ENCODE measurements at regions not wholly inside any gene's neighbourhood (a gene's known extent, or its start where the extent isn't known, plus 50 kb on each side); places are given as distances from the start of the nearest gene placed in this dataset.

DNA sequence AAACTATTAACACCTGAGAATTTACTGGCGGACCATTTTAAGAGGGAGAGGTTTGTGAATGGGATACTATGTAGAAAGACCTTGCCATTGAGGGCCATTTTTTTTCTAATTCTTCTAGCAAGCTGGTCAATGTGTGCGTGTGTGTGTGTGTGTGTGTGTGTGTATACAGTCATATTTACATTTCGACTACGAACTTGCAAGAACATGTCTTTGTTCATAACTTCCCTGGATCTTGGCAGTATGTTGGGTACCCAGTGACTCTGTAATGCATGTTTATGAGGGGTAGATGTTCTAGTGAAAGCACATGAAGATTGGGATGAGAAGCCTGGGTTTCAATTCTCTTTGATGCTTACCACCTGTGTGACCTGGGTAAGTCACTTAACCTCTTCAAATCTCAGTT lies 133.6 kb downstream of the UBE2E3 start:
- DNase-seq, result no peak

DNA sequence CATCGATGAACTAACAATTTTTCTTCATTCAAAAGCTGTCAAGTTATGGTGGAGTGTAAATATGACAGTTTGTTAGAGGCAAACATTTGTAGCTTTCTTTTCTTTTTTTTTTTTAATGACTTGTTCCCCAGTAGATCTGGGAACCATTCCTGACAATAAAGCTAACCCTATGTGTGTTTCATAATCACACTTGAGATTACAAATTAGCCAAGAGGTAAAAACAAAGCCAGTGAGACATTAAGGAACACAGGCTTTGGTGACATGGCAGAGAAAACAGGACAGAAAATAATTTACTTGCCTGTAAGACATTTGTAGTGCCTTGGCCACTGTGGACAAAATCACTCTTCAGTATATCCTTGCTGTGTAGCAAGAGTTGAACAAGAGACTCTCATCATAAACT lies 135.9 kb downstream of the UBE2E3 start:
- DNase-seq, result no peak

DNA sequence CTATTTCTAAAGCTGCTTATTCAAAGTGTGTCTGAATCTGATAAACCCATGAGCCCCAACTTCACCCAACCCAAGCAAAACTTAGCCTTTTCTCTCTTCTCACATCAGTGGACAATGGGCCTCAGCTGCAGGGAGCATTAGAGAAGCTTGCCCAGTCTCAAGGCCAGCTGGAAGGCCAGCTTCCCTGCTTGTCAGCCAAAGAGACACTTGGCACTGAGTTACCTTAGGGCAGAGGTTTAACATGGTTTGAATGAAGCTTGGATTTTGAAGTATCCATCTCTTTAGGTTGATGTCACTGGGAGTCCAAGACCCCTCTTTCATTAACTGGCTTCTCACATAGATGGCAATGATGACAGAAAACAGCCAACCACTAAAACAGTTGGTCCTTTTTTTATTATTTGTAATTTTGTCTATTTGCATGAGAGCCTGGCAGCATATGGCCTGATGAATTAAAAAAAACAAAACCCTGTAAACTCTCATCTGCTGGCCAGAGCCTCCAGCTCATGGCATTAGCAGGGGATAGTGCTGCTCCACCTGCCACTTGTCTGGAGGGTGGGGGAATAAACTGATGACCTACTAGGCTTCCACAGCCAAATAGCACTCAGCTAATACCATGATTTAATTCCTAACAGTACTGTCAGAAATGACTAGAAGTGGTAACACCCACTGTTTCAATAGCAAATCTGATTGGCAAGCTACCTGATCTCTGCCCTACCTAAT lies 137.0 kb downstream of the UBE2E3 start:
- no peak for DNase-seq

DNA sequence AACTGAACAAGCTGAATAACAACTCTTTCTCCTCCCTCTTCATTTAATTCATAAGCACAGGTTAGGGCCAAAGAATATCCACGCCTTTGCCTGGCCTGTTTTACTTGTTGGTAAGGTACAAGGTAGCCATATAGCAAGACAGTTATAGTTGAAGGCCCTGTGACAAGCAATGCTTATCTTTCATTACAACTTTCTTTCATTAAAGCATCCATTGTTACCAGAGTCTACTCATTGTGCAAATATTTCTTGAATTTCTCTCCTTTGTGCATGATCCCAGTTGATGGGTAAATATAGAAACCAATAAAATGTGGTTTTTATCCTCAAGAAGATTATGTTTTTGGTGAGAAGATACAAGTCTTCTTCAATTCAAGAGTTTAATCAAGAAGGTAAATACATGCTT lies 140.2 kb downstream of the UBE2E3 start:
- no peak for DNase-seq

DNA sequence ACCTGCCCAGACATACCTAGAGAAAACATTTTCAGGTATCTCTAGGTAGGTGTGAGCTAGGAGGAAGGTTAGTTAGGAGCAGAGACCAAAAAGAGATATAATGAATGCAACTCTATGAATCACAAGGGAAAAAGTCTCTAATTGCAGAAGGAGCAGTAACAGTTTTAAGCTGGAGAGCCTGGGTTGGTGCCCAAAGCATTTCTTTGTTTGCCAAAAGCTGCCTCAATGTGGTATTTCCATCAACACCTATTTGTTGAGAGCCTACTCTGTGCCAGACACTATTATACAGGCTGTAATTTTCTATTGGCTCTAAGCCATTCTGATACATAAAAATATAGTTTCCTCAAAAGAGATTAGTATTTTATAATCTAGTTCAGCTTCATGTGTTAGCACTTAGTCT lies 141.6 kb downstream of the UBE2E3 start:
- DNase-seq, result no peak

DNA sequence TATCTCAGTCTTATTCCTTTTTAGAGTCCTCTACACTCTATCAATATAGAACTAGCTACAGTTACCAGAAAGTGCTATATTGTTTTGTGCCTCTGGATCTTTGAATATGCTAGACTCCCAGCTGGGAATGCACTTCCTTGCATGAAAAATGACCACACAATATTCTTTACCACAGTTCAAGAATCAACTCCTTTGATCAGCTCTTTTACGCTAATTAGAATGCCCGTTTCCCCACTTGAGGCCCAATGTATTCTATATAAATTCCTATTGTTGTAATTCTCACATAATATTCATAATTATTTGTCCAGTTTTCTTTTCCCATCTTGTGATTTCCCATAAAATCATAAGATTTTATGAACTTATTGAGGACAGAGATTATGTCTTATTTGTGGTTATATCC lies 142.2 kb downstream of the UBE2E3 start:
- no peak for DNase-seq

DNA sequence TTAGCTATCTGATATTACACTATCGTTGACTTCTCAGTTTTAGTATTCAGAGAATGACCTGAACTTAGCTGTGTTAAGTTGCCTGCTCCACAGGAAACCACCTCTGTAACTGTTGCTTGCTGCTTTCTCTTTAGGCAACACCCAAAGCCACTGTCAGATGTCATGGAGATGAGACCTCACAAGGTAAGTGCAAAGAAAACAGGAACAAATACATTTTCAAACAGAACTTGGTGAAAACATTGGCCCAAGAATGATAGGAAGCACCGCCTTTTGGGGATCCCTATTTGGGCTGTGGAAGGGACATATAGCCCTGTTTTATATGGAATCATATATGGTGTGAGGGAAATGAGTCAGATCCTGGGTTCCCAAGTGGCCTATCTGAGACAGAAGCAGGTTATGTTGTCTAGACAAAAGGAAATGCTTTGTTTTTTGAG lies 143.4 kb downstream of the UBE2E3 start:
- DNase-seq, result peak; percentile 47 to 48

DNA sequence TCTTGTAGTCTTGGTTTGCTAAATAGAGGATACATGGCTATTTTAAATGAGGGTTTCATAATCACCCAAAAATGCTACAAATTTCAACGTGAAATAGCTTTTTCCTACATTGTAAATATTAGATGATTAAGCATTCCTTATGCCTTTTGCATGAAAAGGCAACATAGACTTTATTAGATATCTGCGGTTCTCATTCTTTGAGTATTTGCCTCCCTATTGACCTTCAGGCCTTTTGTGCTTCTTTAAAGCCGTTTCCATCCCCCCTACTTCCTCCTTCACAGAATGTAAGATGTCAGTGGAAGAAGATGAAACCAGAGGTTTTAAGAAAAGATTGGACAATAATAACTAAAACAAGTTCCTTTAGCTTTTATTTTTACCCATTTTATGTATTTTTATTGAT lies 144.1 kb downstream of the UBE2E3 start:
- no peak for DNase-seq

DNA sequence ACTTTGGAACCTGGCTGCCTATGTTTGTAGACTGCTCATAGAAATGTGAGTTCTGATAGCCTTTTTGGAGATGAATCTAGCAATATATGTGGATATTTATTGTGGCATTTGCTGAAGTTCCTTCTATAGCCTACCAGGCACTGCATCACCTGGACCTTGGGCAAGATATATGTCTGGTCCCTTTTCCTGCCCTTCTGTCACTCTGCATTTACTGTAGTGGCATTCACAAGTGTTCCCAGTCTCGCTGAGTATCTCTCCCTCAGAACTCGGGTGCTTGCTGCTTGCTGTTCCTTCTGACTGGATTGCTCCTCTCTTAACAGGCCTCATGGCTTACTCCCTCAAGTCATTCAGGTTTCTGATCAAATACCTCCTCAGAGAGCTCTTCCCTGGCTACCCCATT lies 145.0 kb downstream of the UBE2E3 start:
- DNase-seq, result no peak

DNA sequence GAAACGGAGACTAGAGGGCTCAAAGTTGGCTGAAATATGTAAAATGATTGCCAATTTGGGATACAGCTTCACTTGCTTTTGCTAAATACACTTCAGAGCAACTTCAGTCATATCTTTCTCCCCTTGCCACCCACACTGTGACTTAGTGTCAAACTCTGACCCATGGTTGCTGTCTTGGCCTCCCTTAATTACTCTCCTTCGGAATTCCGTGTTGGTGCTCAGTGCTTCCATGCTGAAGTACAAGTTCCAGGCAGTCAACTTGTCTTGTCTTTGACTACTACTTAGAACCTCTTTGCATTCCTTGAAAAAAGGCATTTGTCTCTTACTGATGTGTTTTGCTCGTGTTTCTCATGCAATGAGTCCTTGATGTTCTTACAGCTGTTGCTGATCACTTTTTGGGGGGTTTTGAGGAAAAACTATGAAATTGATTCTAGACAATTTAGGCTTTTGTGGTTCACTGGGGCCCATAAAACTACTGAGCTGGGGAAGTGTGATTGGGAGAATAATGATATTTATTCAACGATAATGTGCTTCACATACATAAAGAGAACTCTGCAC lies 146.0 kb downstream of the UBE2E3 start:
- DNase-seq, result no peak

DNA sequence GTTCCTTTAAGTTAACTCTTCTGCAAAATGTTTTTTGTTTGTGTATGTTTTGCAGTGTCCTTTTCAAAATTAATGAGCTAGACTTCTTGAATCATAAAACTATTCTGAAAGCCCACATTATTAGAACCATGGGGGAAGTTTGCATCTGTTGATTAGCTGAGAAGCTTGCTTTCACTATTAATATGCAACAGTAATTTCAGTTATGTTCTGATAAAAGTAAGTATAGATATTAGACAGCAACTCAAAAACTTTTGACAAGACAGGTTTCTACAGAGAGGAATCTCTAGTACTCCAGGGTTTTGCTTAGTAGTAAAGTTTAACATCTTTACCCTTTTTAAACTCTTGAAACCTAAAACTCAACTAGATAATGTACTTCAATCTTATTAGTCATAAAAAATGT lies 147.8 kb downstream of the UBE2E3 start:
- DNase-seq, result no peak

DNA sequence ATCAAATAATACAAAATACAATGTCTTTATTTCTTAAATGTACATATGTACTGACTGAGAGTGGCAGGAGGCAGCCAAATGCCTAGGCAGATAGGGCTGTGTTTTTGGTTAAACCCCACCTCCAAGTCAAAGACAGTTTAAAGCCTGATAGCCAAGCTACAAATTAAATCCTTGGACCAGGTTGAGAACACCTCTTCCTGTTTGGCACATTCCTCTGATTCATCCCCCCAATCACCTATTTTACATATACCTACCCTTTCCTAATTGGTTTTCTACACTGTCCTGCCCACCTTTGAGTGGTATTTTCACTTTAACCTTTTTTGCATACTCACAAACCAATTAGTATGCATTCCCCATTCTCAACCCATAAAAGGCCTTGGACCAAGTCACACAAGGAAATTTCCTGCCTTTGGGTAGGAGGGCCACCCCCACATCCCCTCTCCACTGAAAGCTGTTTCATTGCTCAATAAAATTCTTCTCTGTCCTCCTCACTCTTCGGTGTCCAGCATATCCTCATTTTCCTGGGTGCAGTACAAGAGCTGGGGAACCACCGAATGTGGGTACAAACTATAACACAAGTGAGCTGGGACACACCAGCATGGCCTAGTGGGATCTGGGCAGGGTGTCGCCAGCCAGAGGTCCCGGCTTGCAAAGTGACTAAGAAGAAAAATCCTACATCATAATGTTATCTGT lies 149.1 kb downstream of the UBE2E3 start:
- no peak for DNase-seq

DNA sequence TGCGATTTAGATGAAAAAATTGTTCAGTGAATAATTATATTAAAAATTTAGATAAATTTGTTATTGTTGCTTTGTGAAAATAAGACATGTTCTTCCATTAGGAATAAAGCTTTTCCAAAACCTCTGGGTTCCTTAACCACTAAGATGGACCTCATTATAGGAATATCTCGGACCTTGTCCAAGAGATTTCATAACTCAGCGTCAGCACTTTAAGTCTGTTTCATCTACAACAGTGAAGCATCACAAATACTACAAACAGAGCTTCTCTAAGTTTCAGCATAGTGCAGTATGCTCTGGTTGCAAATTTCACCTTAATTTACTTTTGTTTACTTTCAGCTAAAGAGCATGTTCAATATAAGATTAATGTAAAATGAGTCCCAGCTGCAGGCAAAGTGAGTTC lies 150.3 kb downstream of the UBE2E3 start:
- DNase-seq, result no peak

DNA sequence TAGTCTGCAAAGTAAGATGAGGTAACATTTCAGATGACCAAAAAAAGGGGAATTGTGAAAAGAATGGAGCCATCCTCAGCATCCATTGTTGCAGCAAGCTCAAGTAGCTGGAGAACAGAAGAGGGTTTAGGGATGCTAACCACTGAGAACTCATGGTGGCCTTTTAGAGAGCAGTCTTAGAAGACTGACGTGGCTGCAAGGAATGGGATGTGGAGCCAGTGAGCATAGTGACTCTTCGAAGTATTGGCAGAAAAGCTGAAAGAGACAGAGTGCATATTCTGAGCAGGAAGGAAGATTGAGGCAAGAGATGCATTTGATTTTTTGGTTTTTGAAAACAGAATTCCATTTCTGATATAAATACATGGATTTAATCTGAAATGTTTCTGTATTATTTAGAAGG lies 151.2 kb downstream of the UBE2E3 start:
- no peak for DNase-seq

DNA sequence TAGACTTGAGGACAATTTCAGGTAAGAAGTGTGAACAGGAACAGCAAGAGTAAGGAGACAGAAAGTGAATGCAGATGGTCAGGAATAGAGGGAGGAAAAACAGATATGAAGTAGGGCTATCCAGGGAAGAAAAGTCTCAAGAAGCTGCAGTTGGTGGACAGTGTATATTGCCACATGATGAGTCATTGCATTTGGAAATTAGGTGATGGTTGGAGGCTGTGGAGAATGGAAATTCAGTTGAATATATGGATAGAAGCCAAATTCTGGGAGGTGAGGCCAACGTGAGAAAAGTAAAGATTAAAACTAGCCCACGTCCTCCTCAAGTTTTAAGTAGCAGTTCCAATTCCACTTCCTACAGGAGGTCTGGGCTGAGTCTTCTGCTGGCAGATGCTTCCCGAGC lies 158.4 kb downstream of the UBE2E3 start:
- no peak for DNase-seq

DNA sequence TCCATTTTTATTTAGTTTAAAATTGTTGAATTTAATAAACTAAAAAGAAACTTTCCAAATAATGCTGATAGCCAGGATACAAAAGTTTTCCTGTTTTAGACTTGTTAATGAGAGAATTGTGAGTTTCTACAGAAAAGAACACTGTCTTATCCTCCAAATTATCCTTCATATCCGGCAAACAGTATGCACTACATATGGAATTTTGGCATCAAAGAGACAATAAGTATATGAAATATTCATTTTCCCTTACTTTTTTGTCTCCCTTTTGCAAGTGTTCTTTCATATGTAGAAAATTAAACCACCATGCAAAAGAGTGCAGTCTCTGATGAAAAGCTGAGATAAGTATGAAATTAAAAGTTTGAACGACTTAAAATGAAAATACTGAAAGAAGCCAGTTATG lies 159.4 kb downstream of the UBE2E3 start:
- DNase-seq, result no peak

DNA sequence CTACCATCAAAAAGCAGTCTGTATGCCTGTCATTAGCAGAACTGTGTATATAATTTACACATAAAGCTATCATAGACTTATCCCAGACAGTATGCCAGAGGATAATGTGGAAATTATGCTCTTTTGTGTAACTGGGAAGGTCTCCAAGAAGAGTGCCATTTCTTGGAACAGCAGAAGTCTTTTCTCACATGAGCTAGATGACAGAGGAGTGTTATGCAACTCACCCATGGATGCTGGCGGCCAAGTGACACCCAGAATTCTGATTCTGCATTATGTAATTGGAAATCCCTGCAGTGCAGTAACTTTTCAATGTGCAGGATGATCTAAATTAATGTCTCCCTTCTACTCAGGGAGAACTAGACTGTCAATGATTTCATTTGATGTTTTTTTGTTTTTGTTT lies 160.0 kb downstream of the UBE2E3 start:
- DNase-seq, result no peak

DNA sequence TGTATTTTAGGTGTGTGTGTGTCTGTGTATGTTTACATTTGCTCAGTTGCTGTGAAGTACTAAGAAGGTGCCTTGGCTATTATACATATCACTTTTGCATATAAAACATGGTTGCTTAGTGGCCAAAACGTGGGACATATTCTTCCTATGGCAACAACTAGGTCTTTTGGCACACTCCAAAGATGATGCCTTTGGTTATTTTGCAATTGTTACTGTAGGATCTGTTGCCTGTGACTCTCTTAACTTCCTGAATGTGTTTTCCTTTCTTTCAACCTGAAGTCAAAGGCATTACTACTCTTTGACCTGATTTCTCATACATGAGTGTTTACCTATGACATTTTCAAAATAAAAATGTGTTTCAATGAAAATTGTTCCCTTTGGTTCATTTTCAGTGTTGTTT lies 160.5 kb downstream of the UBE2E3 start:
- no peak for DNase-seq

DNA sequence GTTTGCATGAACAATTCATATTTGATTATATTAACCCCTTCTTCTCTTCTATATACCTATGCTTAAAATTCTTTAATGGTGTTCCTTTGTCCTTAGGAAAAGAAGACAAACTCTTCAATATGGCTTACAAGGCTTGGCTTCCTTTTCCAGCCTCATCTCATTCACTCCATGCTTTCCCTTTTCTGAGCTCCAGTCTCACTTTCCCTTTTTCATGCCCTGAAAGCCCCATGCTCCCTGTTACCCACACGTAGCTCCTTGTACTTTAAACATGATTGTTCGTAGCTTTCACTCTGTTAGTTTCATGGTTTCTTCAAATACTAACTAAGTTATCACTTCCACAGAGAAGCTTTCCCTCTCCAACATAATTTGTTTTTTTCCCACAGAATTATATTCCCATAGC lies 161.3 kb downstream of the UBE2E3 start:
- DNase-seq, result no peak

DNA sequence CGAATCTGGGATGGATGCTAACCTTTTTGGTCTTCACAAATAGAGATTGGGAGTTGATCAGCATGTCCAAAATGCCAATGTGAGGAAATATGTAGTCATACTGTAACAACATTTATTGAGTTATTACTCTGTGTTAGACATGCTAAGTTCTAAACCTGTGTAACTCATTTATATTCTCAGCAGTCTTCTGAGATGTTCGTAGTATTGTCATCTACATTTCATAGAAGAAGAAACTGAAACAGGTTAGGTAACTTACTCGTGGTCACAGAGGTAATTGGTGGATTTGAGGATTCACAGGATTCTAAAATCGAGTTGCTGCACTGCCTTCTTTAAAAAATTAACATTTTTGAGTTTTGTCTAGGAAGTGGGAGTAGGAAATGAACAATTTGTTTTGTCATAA lies 162.1 kb downstream of the UBE2E3 start:
- no peak for DNase-seq

DNA sequence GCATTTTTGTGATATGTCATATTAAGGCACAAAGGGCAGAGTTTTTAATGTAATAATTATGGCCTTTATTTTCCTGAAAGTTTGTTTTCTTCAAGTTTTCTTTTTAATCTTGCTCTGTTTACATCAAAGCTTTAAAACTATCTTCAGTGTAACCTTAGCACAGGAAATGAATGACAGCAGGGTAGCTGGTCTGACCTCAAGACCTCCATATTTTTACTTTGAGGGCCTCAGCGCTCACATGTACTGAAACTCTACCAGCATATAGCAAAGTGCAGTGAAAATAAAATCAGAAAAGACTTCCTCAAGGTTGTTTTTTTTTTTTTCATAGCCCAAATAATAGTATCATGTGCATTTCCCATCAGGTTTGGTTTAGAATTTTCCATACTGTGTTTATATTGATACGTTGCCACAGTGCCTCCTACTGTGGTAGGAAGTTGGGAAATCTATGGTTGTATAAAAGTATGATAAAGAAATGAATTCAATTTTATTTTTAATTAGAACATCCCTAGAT lies 163.4 kb downstream of the UBE2E3 start:
- DNase-seq, result no peak

DNA sequence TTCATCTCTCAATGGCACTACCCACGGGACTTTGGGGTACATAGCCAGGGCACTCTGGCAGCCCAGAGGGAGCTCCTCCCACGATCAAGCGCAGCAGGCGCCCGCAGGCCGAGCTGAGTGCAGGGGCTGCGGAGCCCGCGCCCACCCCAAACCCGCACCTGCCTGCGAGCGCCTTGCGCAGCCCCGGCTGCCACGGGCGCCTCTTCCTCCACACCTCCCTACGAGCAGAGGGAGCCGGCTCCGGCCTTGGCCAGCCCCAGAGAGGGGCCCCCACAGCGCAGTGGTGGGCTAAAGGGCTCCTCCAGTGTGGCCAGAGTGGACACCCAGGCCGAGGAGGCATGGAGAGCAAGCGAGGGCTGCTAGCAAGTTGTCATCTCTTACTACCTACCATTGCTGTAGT lies 165.2 kb downstream of the UBE2E3 start:
- no peak for DNase-seq

DNA sequence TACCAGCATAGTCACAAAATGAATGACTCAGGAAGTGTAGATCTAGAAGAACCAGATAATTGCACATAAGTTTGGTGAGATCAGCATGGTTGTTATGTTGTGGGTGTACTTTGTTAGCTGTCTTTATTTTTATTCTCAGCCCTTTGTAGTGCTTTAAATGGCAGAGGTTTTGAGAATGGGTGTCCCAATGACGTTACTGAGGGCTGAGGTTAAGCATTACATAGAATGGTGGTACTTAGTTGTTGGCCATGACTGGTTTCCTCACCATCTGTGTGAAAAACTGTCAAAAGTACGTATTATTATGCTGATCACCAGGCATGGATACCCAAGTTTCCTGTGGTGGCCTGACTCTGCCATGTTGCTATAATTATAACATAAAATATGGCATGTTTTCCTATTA lies 165.8 kb downstream of the UBE2E3 start:
- DNase-seq, result no peak

DNA sequence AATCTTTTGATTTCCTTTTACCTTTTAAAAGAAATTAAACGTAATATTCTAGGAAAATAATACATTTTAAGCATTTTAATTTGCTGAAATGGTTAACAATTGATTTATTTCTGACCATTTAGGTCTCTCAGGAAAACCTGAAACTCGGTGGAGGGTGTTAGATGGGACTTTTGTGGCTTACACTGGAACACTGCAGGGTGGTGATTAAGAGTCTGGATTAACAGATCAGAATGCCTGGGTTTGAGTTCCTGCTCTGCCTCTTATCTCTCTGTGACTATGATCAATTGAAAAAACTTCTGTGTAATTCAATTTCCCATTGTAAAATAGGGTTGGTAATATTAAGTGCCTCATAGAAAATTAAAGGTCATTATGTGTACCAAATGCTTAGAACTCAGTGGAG lies 168.7 kb downstream of the UBE2E3 start:
- no peak for DNase-seq

All from activated CD4-positive, alpha-beta T cell treated with anti-CD3 and anti-CD28 coated beads for 4 hours (primary cell).